ENCODE measurements at regions not wholly inside any gene's neighbourhood (a gene's known extent, or its start where the extent isn't known, plus 50 kb on each side); places are given as distances from the start of the nearest gene placed in this dataset.

GRCh38 chr6:71507183-71507582 lies 218.6 kb downstream of the OGFRL1 start:
- ChIA-PET POLR2A (no interaction called here), CTCF (interaction anchor here (0.7 kb wide), 1 partner anchor 360 kb away, joined by 5 read pairs; no protein-coding TSS in a partner anchor)

- POLR2A ChIA-PET, result no interaction called here
- CTCF ChIA-PET, result no interaction called here
Measured at GRCh38 chr6:71509191-71510005, 220.8 kb downstream of the OGFRL1 start.

GRCh38 chr6:71510057-71510713 lies 221.6 kb downstream of the OGFRL1 start:
- ChIA-PET POLR2A (no interaction called here), CTCF (no interaction called here)

GRCh38 chr6:71510856-71511255 lies 222.2 kb downstream of the OGFRL1 start:
- CTCF ChIA-PET, result no interaction called here
- POLR2A ChIA-PET, result no interaction called here

- ChIA-PET POLR2A (no interaction called here), CTCF (no interaction called here)
Measured at GRCh38 chr6:71512256-71512655, 223.6 kb downstream of the OGFRL1 start.

- CTCF ChIA-PET, result no interaction called here
- POLR2A ChIA-PET, result no interaction called here
Measured at GRCh38 chr6:71513036-71513435, 224.4 kb downstream of the OGFRL1 start.

GRCh38 chr6:71523548-71523947 lies 234.9 kb downstream of the OGFRL1 start:
- ChIA-PET CTCF (no interaction called here), POLR2A (no interaction called here)

- ChIA-PET POLR2A (no interaction called here), CTCF (no interaction called here)
Measured at GRCh38 chr6:71524201-71524600, 235.6 kb downstream of the OGFRL1 start.

- ChIA-PET POLR2A (no interaction called here), CTCF (no interaction called here)
Measured at GRCh38 chr6:71527886-71528285, 239.3 kb downstream of the OGFRL1 start.

- POLR2A ChIA-PET, result no interaction called here
- CTCF ChIA-PET, result no interaction called here
Measured at GRCh38 chr6:71529026-71529425, 240.4 kb downstream of the OGFRL1 start.

GRCh38 chr6:71529769-71530168 lies 241.2 kb downstream of the OGFRL1 start:
- ChIA-PET POLR2A (no interaction called here), CTCF (no interaction called here)

GRCh38 chr6:71531006-71531405 lies 242.4 kb downstream of the OGFRL1 start:
- POLR2A ChIA-PET, result no interaction called here
- CTCF ChIA-PET, result no interaction called here

GRCh38 chr6:71531841-71532240 lies 243.2 kb downstream of the OGFRL1 start:
- CTCF ChIA-PET, result no interaction called here
- POLR2A ChIA-PET, result no interaction called here

- ChIA-PET POLR2A (no interaction called here), CTCF (no interaction called here)
Measured at GRCh38 chr6:71533939-71534379, 245.3 kb downstream of the OGFRL1 start.

- CTCF ChIA-PET, result no interaction called here
Measured at GRCh38 chr6:71534921-71535320, 246.3 kb downstream of the OGFRL1 start.

GRCh38 chr6:71537717-71538116 lies 249.1 kb downstream of the OGFRL1 start:
- POLR2A ChIA-PET, result no interaction called here
- CTCF ChIA-PET, result no interaction called here

More at GRCh38 chr6:71534921-71535320, 246.3 kb downstream of the OGFRL1 start:
- POLR2A ChIA-PET, result no interaction called here

GRCh38 chr6:71544028-71544427 lies 255.4 kb downstream of the OGFRL1 start:
- CTCF ChIA-PET, result no interaction called here
- POLR2A ChIA-PET, result no interaction called here

GRCh38 chr6:71544906-71545305 lies 256.3 kb downstream of the OGFRL1 start:
- ChIA-PET POLR2A (no interaction called here), CTCF (no interaction called here)

- POLR2A ChIA-PET, result no interaction called here
- CTCF ChIA-PET, result no interaction called here
Measured at GRCh38 chr6:71545905-71546304, 257.3 kb downstream of the OGFRL1 start.

- ChIA-PET POLR2A (no interaction called here), CTCF (no interaction called here)
Measured at GRCh38 chr6:71551798-71552197, 263.2 kb downstream of the OGFRL1 start.

- CTCF ChIA-PET, result no interaction called here
- POLR2A ChIA-PET, result no interaction called here
Measured at GRCh38 chr6:71556141-71556540, 267.5 kb downstream of the OGFRL1 start.

GRCh38 chr6:71558974-71559373 lies 270.4 kb downstream of the OGFRL1 start:
- CTCF ChIA-PET, result no interaction called here
- POLR2A ChIA-PET, result no interaction called here

All from activated CD8-positive, alpha-beta memory T cell treated with anti-CD3 and anti-CD28 coated beads for 36 hours (primary cell).